CD8-positive, alpha-beta memory T cell (primary cell): ENCODE measurements at regions not wholly inside any gene's neighbourhood (a gene's known extent, or its start where the extent isn't known, plus 50 kb on each side); places are given as distances from the start of the nearest gene placed in this dataset.

Experiments used
- CTCF ChIA-PET: fragments of 350-600 bp; sonication (Branson Sonifier 250); formaldehyde crosslinking; loops from one replicate; lab custom pipeline; 2021; ENCODE audit warnings: antibody characterized with exemption; lab: Charles Lee
- POLR2A ChIA-PET: fragments of 350-600 bp; sonication (Branson Sonifier 250); formaldehyde crosslinking; loops from one replicate; lab custom pipeline; 2021; ENCODE audit warnings: antibody characterized with exemption; lab: Charles Lee
- DNase-seq, 5 donors: peaks; one replicate each; pipeline versions ENCODE4 v3.0.0 to v3.0.0-alpha.2; 2020 to 2022; ENCODE audit warnings: mixed read lengths in 1 of 5
- H3K27ac ChIP-seq: one replicate; pipeline ENCODE4 v1.7.0; 2013; ENCODE audit warnings: low read depth, mild to moderate bottlenecking, low read length, moderate library complexity
- H3K27me3 ChIP-seq: 2 replicates; pipeline ENCODE4 v1.7.0; 2013; ENCODE audit warnings: low read length, mild to moderate bottlenecking; ENCODE audit not compliant: insufficient read depth, poor library complexity, severe bottlenecking
- H3K36me3 ChIP-seq: 2 replicates; pipeline ENCODE4 v1.7.0; 2013; ENCODE audit warnings: mild to moderate bottlenecking, low read length, moderate library complexity; ENCODE audit not compliant: insufficient read depth
- H3K4me1 ChIP-seq: 2 replicates; pipeline ENCODE4 v1.7.0; 2013; ENCODE audit warnings: mild to moderate bottlenecking, low read length, moderate library complexity; ENCODE audit not compliant: insufficient read depth
- H3K4me3 ChIP-seq: 2 replicates; pipeline ENCODE4 v1.7.0; 2013; ENCODE audit warnings: mild to moderate bottlenecking, low read length
- H3K9me3 ChIP-seq: 2 replicates; pipeline ENCODE4 v1.7.0; 2013; ENCODE audit warnings: mild to moderate bottlenecking, low read length
- H3K27ac Mint-ChIP-seq, 8 donors: one replicate each; pipeline ENCODE4 v1.8.0; 2020 to 2021; ENCODE audit warnings: mixed read lengths in 8 of 8, mild to moderate bottlenecking in 6 of 8, inconsistent platforms in 3 of 8, moderate library complexity in 3 of 8
- H3K27me3 Mint-ChIP-seq, 2 donors: one replicate each; pipeline ENCODE4 v1.8.0; 2020 to 2021; ENCODE audit warnings: mixed read lengths in 2 of 2, mild to moderate bottlenecking in 1 of 2, moderate library complexity in 1 of 2
- H3K36me3 Mint-ChIP-seq, 3 donors: one replicate each; pipeline ENCODE4 v1.8.0; 2020 to 2021; ENCODE audit warnings: mixed read lengths in 3 of 3, inconsistent platforms in 1 of 3, mild to moderate bottlenecking in 1 of 3
- H3K4me1 Mint-ChIP-seq, 3 donors: one replicate each; pipeline ENCODE4 v1.8.0; 2020 to 2021; ENCODE audit warnings: mixed read lengths in 3 of 3, inconsistent platforms in 1 of 3, mild to moderate bottlenecking in 1 of 3
- H3K4me3 Mint-ChIP-seq, 7 donors: one replicate each; pipeline ENCODE4 v1.8.0; 2020 to 2021; ENCODE audit warnings: mixed read lengths in 7 of 7, mild to moderate bottlenecking in 6 of 7, moderate library complexity in 4 of 7, inconsistent platforms in 2 of 7
- H3K9me3 Mint-ChIP-seq, 5 donors: one replicate each; pipeline ENCODE4 v1.8.0; 2020 to 2022; ENCODE audit warnings: mixed read lengths in 5 of 5, mild to moderate bottlenecking in 3 of 5, moderate library complexity in 2 of 5, inconsistent platforms in 1 of 5

- no peaks in the 10 kb centered on the region for H3K36me3 ChIP-seq
- no peaks in the 10 kb centered on the region for H3K27me3 ChIP-seq
- Mint-ChIP-seq H3K27me3 (no peaks in the 10 kb centered on the region), H3K4me1 (no peaks in the 10 kb centered on the region), H3K36me3 (no peaks in the 10 kb centered on the region), H3K4me3 (no peak overlapping the region), H3K27ac (no peak overlapping the region), H3K9me3 (peaks cover 0 to 2% (median 0%) of the 10 kb centered on the region in 5 donors)
- POLR2A ChIA-PET: no interaction called here
- H3K4me1 ChIP-seq: no peaks in the 10 kb centered on the region
- CTCF ChIA-PET: no interaction called here
- H3K27ac ChIP-seq: no peak overlapping the region
- DNase-seq: no peak
- H3K4me3 ChIP-seq: no peak overlapping the region
- H3K9me3 ChIP-seq: no peaks in the 10 kb centered on the region
These were observed 529.6 kb downstream of the SOX2 start for GRCh38 chr3:182241196-182241765.

- DNase-seq: no peak
- Histone ChIP-seq H3K27me3 (no peaks in the 10 kb centered on the region), H3K9me3 (no peaks in the 10 kb centered on the region), H3K36me3 (no peaks in the 10 kb centered on the region), H3K4me1 (no peaks in the 10 kb centered on the region), H3K4me3 (no peak overlapping the region), H3K27ac (no peak overlapping the region)
- Mint-ChIP-seq H3K9me3 (peaks cover 0 to 2% (median 0%) of the 10 kb centered on the region in 5 donors), H3K4me1 (no peaks in the 10 kb centered on the region), H3K27me3 (no peaks in the 10 kb centered on the region), H3K36me3 (no peaks in the 10 kb centered on the region), H3K4me3 (no peak overlapping the region), H3K27ac (no peak overlapping the region)
- ChIA-PET POLR2A (no interaction called here), CTCF (no interaction called here)
These were observed 530.2 kb downstream of the SOX2 start for GRCh38 chr3:182241766-182242488.

GRCh38 chr3:182242489-182242942 is 530.8 kb downstream of the SOX2 start:
- H3K4me3 ChIP-seq: no peak overlapping the region
- no peak overlapping the region for H3K27ac Mint-ChIP-seq
- peaks cover 0 to 2% (median 0%) of the 10 kb centered on the region in 5 donors for H3K9me3 Mint-ChIP-seq

GRCh38 chr3:182243625-182244024 is 531.9 kb downstream of the SOX2 start:
- no peak overlapping the region for H3K4me3 Mint-ChIP-seq
- no peak overlapping the region for H3K27ac Mint-ChIP-seq
- Histone ChIP-seq H3K9me3 (no peaks in the 10 kb centered on the region), H3K27ac (no peak overlapping the region), H3K27me3 (no peaks in the 10 kb centered on the region), H3K36me3 (no peaks in the 10 kb centered on the region), H3K4me1 (no peaks in the 10 kb centered on the region), H3K4me3 (no peak overlapping the region)
- POLR2A ChIA-PET: no interaction called here
- peaks cover 0 to 2% (median 0%) of the 10 kb centered on the region in 5 donors for H3K9me3 Mint-ChIP-seq
- H3K36me3 Mint-ChIP-seq: no peaks in the 10 kb centered on the region
- CTCF ChIA-PET: no interaction called here
- no peaks in the 10 kb centered on the region for H3K27me3 Mint-ChIP-seq
- H3K4me1 Mint-ChIP-seq: no peaks in the 10 kb centered on the region
- DNase-seq: no peak

More at GRCh38 chr3:182242489-182242942, 530.8 kb downstream of the SOX2 start:
- CTCF ChIA-PET: no interaction called here
- H3K4me1 Mint-ChIP-seq: no peaks in the 10 kb centered on the region
- H3K9me3 ChIP-seq: no peaks in the 10 kb centered on the region
- H3K27me3 Mint-ChIP-seq: no peaks in the 10 kb centered on the region
- H3K27me3 ChIP-seq: no peaks in the 10 kb centered on the region
- POLR2A ChIA-PET: no interaction called here
- DNase-seq: no peak
- H3K27ac ChIP-seq: no peak overlapping the region
- no peak overlapping the region for H3K4me3 Mint-ChIP-seq
- no peaks in the 10 kb centered on the region for H3K4me1 ChIP-seq
- no peaks in the 10 kb centered on the region for H3K36me3 Mint-ChIP-seq
- H3K36me3 ChIP-seq: no peaks in the 10 kb centered on the region

GRCh38 chr3:182244222-182244971 is 532.7 kb downstream of the SOX2 start:
- POLR2A ChIA-PET: no interaction called here
- Mint-ChIP-seq H3K4me1 (no peaks in the 10 kb centered on the region), H3K27ac (no peak overlapping the region), H3K9me3 (peaks cover 0 to 2% (median 0%) of the 10 kb centered on the region in 5 donors), H3K36me3 (no peaks in the 10 kb centered on the region), H3K27me3 (no peaks in the 10 kb centered on the region), H3K4me3 (no peak overlapping the region)
- Histone ChIP-seq H3K4me3 (no peak overlapping the region), H3K36me3 (no peaks in the 10 kb centered on the region), H3K27me3 (no peaks in the 10 kb centered on the region), H3K27ac (no peak overlapping the region), H3K4me1 (no peaks in the 10 kb centered on the region), H3K9me3 (no peaks in the 10 kb centered on the region)
- DNase-seq: no peak
- CTCF ChIA-PET: no interaction called here

GRCh38 chr3:182245059-182245458 is 533.3 kb downstream of the SOX2 start:
- Histone ChIP-seq H3K27me3 (no peaks in the 10 kb centered on the region), H3K27ac (no peak overlapping the region), H3K9me3 (no peaks in the 10 kb centered on the region), H3K36me3 (no peaks in the 10 kb centered on the region), H3K4me3 (no peak overlapping the region), H3K4me1 (no peaks in the 10 kb centered on the region)
- POLR2A ChIA-PET: no interaction called here
- H3K36me3 Mint-ChIP-seq: no peaks in the 10 kb centered on the region
- no peak for DNase-seq
- H3K4me1 Mint-ChIP-seq: no peaks in the 10 kb centered on the region
- no peaks in the 10 kb centered on the region for H3K9me3 Mint-ChIP-seq
- H3K4me3 Mint-ChIP-seq: no peak overlapping the region
- no peaks in the 10 kb centered on the region for H3K27me3 Mint-ChIP-seq
- H3K27ac Mint-ChIP-seq: no peak overlapping the region
- CTCF ChIA-PET: no interaction called here

GRCh38 chr3:182246870-182247269 is 535.1 kb downstream of the SOX2 start:
- no peak for DNase-seq
- H3K27ac Mint-ChIP-seq: no peak overlapping the region
- H3K4me1 Mint-ChIP-seq: no peaks in the 10 kb centered on the region
- H3K27me3 Mint-ChIP-seq: no peaks in the 10 kb centered on the region
- Histone ChIP-seq H3K4me3 (no peak overlapping the region), H3K36me3 (no peaks in the 10 kb centered on the region), H3K27ac (no peak overlapping the region), H3K4me1 (no peaks in the 10 kb centered on the region), H3K9me3 (no peaks in the 10 kb centered on the region), H3K27me3 (no peaks in the 10 kb centered on the region)
- POLR2A ChIA-PET: no interaction called here
- CTCF ChIA-PET: no interaction called here
- H3K9me3 Mint-ChIP-seq: no peaks in the 10 kb centered on the region
- no peak overlapping the region for H3K4me3 Mint-ChIP-seq
- H3K36me3 Mint-ChIP-seq: no peaks in the 10 kb centered on the region

GRCh38 chr3:182248349-182248880 is 536.7 kb downstream of the SOX2 start:
- POLR2A ChIA-PET: no interaction called here
- CTCF ChIA-PET: no interaction called here
- no peaks in the 10 kb centered on the region for H3K9me3 Mint-ChIP-seq

More at GRCh38 chr3:182248349-182248880, 536.7 kb downstream of the SOX2 start:
- H3K27ac ChIP-seq: no peak overlapping the region
- no peaks in the 10 kb centered on the region for H3K36me3 ChIP-seq
- no peaks in the 10 kb centered on the region for H3K27me3 ChIP-seq
- H3K27me3 Mint-ChIP-seq: no peaks in the 10 kb centered on the region
- no peak overlapping the region for H3K27ac Mint-ChIP-seq
- H3K4me1 ChIP-seq: no peaks in the 10 kb centered on the region
- H3K4me1 Mint-ChIP-seq: no peaks in the 10 kb centered on the region
- no peak for DNase-seq
- H3K4me3 Mint-ChIP-seq: no peak overlapping the region
- H3K9me3 ChIP-seq: no peaks in the 10 kb centered on the region
- H3K4me3 ChIP-seq: no peak overlapping the region
- H3K36me3 Mint-ChIP-seq: no peaks in the 10 kb centered on the region
